Fibroblast of the aortic adventitia (primary cell): ENCODE measurements at regions not wholly inside any gene's neighbourhood (a gene's known extent, or its start where the extent isn't known, plus 50 kb on each side); places are given as distances from the start of the nearest gene placed in this dataset.

Experiments
- DNase-seq: peaks from one replicate; pipeline ENCODE4 v3.0.0-alpha.2; 2010; ENCODE audit warnings: low read depth
- H3K4me3 ChIP-seq: 2 replicates; pipeline ENCODE4 v1.5.1; 2011; ENCODE audit warnings: low read depth, mild to moderate bottlenecking, control low read depth, low read length, moderate library complexity
- TF ChIP-seq, protein P1 (sequence below): IDR thresholded peaks from 2 replicates; pipeline ENCODE4 v1.5.1; 2011; ENCODE audit warnings: mild to moderate bottlenecking, low read length, control low read depth, inconsistent platforms; ENCODE audit not compliant: insufficient read depth

DNA sequence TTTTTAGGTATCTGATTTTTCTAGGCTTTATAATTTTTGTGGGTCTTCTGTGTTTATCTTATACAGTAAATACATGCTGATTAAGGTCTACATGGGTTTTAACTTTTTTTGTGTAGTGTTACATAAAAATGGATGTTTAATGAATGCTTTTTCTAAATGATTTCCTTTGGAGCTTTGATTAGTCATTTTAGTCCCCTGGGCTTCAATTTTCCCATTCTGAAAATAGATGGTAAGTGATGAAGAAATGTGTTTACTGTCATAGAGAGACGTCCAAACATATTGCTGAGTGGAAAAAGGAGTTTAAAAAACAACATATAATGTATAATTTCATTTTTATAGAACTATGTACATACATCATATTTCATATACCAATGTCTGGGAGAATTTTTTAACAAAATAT lies 140.9 kb upstream of the HMCN1 start:
- no peak for DNase-seq
- H3K4me3 ChIP-seq: no peak overlapping the region
- TF ChIP-seq, protein P1, sequence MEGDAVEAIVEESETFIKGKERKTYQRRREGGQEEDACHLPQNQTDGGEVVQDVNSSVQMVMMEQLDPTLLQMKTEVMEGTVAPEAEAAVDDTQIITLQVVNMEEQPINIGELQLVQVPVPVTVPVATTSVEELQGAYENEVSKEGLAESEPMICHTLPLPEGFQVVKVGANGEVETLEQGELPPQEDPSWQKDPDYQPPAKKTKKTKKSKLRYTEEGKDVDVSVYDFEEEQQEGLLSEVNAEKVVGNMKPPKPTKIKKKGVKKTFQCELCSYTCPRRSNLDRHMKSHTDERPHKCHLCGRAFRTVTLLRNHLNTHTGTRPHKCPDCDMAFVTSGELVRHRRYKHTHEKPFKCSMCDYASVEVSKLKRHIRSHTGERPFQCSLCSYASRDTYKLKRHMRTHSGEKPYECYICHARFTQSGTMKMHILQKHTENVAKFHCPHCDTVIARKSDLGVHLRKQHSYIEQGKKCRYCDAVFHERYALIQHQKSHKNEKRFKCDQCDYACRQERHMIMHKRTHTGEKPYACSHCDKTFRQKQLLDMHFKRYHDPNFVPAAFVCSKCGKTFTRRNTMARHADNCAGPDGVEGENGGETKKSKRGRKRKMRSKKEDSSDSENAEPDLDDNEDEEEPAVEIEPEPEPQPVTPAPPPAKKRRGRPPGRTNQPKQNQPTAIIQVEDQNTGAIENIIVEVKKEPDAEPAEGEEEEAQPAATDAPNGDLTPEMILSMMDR: no peak

DNA sequence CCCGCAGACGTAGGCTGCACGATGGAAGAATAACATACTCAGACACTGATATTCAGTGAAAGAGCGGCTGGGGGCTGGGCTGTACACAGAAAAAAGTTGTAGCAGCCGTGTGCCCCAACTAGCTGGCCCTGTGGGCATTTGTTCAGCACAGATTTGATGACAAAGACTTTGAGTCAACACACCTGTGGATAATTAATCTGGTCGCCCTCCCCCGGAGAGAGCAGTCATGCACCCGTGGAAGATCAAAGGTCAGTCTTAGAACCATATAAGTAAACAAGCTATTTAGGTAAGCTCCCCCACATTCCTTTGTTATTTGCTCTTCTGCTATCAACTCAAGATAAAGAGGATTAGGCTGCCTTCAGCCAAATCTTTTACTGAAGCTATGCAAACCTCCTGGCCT lies 148.4 kb upstream of the HMCN1 start:
- no peak for DNase-seq
- TF ChIP-seq, protein P1: no peak
- H3K4me3 ChIP-seq: no peak overlapping the region

DNA sequence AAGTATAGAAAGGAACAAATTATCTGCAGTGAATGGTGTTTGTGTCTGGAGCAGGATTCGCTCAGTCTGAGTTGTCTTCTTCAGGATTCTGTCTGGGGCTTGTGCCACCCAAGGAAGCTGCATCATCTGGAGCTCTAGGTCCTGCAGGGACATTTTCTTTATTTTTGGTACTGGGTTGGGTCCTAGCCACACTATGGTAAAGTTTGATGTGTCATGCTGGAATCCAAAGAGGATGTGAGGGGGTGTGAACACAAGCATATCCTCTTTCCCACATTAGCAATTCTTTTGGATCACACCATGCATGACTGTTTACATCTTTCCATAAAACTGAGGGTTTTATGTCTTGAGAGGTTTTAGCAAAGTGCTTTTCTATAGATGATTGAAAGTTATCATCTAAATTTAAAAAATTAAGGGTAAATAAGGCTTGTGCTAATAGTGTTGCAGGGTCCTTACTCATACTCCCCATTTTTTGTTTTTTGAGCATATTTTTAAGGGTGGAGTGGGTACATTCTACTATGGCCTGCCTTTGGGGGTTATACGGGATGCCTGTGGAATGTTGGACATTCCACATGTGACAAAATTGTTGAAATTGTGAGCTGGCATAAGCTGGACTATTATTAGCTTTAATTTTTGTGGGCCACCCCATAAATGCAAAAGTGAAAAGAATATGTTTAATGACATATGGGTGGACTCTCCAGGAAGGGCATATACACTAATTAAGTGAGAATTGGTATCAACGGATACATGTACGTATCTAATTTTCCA lies 152.0 kb upstream of the HMCN1 start:
- H3K4me3 ChIP-seq: no peak overlapping the region
- no peak for DNase-seq
- TF ChIP-seq, protein P1: no peak

DNA sequence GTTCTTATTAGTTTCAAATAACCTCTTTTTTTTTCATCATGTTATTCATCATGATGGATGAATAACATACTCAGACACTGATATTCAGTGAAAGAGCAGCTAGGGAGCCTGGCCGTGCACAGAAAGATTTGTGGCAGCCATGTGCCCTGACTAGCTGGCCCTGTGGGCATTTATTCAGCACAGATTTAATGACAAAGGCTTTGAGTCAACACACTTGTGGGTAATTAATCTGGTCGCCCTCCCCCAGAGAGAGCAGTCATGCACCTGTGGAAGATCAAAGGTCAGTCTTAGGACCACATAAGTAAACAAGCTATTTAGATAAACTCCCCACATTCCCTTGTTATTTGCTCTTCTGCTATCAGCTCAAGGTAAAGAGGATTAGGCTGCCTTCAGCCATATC lies 153.2 kb upstream of the HMCN1 start:
- H3K4me3 ChIP-seq: no peak overlapping the region
- DNase-seq: no peak
- TF ChIP-seq, protein P1: no peak

DNA sequence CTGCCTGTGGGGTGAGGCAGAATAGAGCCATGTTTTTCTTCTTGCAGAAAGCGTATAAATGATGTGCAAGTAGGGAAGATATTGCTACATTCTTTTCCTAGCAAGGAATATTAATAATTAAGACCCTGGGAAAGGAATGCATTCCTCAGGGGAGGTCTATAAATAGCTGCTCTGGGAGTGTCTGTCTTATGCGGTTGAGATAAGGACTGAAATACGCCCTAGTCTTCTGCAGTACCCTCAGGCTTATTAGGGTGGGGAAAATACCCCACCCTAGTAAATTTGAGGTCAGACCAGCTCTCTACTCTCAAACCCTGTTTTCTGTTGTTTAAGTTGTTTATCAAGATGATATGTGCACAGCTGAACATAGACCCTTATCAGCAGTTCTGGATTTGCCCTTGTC lies 155.9 kb upstream of the HMCN1 start:
- TF ChIP-seq, protein P1: no peak
- no peak for DNase-seq

DNA sequence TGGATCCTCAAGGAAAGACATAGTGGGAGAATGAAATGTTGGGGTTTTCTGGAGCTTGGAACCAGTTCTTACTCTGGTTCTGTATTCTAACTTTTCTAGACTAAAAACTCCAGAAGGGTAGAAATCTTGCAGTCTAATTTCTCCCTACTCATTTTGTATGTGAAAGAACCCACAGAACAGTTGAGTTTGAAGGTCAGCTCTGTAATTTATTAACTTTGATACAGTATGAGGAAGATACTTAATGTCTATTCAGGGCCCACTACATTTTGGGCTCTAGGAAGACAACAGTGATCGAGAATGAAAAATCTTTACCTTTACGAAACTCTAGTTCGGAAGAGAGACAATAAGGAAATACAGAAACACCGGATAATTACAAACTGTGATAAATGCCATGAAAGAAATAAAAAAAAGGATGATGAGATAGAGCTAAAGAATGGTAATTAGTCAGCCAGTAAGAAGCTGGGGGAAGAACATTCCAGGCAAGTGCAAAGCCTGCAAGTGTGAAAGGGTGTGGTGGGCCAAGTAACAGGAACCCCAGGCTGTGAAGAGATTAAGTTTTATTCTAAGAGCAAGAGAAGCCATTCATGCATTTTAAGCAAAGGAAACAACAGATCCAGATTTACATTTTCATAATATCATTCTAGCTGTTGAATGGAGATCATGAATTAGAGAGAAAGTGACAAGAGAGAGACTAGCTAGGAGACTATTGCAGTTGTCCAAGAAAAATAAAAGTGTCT lies 159.9 kb upstream of the HMCN1 start:
- TF ChIP-seq, protein P1: no peak
- no peak for DNase-seq
- no peak overlapping the region for H3K4me3 ChIP-seq

More for the DNA sequence above, 155.9 kb upstream of the HMCN1 start:
- no peak overlapping the region for H3K4me3 ChIP-seq
